Breast epithelium (tissue), 3 donors: ENCODE measurements at regions not wholly inside any gene's neighbourhood (a gene's known extent, or its start where the extent isn't known, plus 50 kb on each side); places are given as distances from the start of the nearest gene placed in this dataset.

Experiments used
- CTCF ChIP-seq, 3 donors: fragments of 450-650 bp; IDR thresholded peaks; one replicate each; pipeline ENCODE4 v1.5.1; 2016 to 2017; ENCODE audit warnings: antibody characterized with exemption in 3 of 3, mild to moderate bottlenecking in 3 of 3, moderate library complexity in 3 of 3
- POLR2A ChIP-seq: fragments of 450-650 bp; IDR thresholded peaks from one replicate; pipeline ENCODE4 v1.6.1; 2016; ENCODE audit warnings: antibody characterized with exemption, mild to moderate bottlenecking, moderate library complexity
- POLR2AphosphoS5 ChIP-seq, 3 donors: sonication (generic); formaldehyde crosslinking; IDR thresholded peaks; one replicate each; pipeline ENCODE4 v1.6.1; 2017; ENCODE audit warnings: antibody characterized with exemption in 3 of 3

DNA sequence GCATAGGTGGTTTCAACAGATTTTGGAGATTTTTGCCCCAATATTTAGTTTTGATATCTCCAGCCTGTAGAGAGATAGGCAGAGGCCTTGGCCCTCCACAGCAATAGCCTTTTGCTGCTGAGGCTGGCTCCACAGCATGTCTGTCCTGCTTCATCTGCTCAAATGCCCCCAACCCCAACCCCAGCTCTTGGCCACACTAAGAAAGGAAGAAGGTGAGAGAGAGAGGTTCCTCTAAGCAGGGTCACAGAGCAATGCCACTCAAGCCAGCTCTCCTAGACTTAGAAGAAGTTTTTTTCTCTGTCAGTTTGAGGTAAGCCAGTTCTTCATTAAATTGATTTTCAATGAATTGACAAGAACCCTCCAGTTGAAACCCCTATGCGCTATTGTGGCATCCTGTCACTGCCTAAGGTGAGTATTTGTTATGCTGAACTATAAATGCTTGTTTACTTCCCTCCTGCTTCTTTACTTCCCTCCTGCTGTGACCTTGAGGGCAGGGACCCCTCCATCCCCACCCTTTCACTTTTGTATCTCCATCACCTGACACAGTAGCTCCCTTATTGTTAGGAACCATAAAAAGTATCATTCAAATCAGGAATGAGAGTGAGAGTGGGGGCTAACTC, 366.2 kb upstream of the CNR1 start:
- TF ChIP-seq CTCF (IDR thresholded peaks at IDR 0.05) (no peak), POLR2A (no peak), POLR2AphosphoS5 (IDR thresholded peaks at IDR 0.05) (no peak)
